ENCODE measurements at regions not wholly inside any gene's neighbourhood (a gene's known extent, or its start where the extent isn't known, plus 50 kb on each side); places are given as distances from the start of the nearest gene placed in this dataset.

GRCh38 chr5:92805446-92805845 lies 775.6 kb downstream of the NR2F1-AS1 start:
- Histone ChIP-seq H3K27ac (ENCODE audit: insufficient read depth, low read depth, low read length) (no peak overlapping the region), H4K20me1 (replicated peaks; ENCODE audit: control insufficient read depth, extremely low read depth, insufficient read depth, low read length) (no peaks in the 10 kb centered on the region), H3K9me3 (replicated peaks; ENCODE audit: control insufficient read depth, insufficient read depth, low read length) (no peaks in the 10 kb centered on the region), H3K4me3 (replicated peaks in 1 of 3; ENCODE audit: insufficient read depth in 1 of 3, low read depth in 1 of 3, low read length in 3 of 3) (no peak overlapping the region), H3K27me3 (ENCODE audit: control insufficient read depth in 2 of 2, insufficient read depth in 2 of 2, low read length in 2 of 2) (no peaks in the 10 kb centered on the region), H3K9ac (replicated peaks; ENCODE audit: extremely low read depth, insufficient read depth, low read length) (no peak overlapping the region), H3K4me2 (ENCODE audit: insufficient read depth, low read length) (no peak overlapping the region), H3K9me1 (replicated peaks; ENCODE audit: control insufficient read depth, extremely low read depth, insufficient read depth, low read length) (no peaks in the 10 kb centered on the region), H3K36me3 (ENCODE audit: control insufficient read depth in 2 of 2, extremely low read depth in 1 of 2, insufficient read depth in 2 of 2, low read length in 2 of 2) (no peaks in the 10 kb centered on the region), H3K79me2 (ENCODE audit: control insufficient read depth, insufficient read depth, low read length) (no peaks in the 10 kb centered on the region), H3K4me1 (ENCODE audit: control insufficient read depth, extremely low read depth, insufficient read depth, low read length) (no peaks in the 10 kb centered on the region), H2AFZ (ENCODE audit: low read depth, low read length) (no peak overlapping the region)
- DNase-seq (ENCODE audit: low read depth, low spot score), result no peak
- TF ChIP-seq POLR2AphosphoS5 (IDR thresholded peaks at IDR 0.05; ENCODE audit: insufficient read depth, low read depth, low read length) (no peak), JUN (IDR thresholded peaks at IDR 0.05; ENCODE audit: borderline replicate concordance, insufficient read depth, insufficient read length, low read depth) (no peak), CTCF (IDR thresholded peaks at IDR 0.05; ENCODE audit: extremely low read depth in 1 of 2, insufficient read depth in 1 of 2, low read depth in 1 of 2, low read length in 2 of 2) (no peak), POLR2A (IDR thresholded peaks at IDR 0.05; ENCODE audit: low read depth, low read length) (no peak)
- POLR2A ChIA-PET, result no interaction called here
- dilution Hi-C loops (cut with MboI; ENCODE audit: extremely low pct_ligation_motif_present, low sequenced_read_pairs), result no loop called here
- CTCF ChIA-PET, result interaction anchor here (1.2 kb wide), 1 partner anchor 287 kb away, joined by 3 read pairs; no protein-coding TSS in a partner anchor
- intact Hi-C loops (cut with micrococcal nuclease), result no loop called here
- FAIRE-seq, result no peak
- BruUV-seq (replicated peaks), result no TSS peak

GRCh38 chr5:92801911-92802310 lies 779.1 kb downstream of the NR2F1-AS1 start:
- DNase-seq (ENCODE audit: low read depth, low spot score), result no peak
- Histone ChIP-seq H3K79me2 (ENCODE audit: control insufficient read depth, insufficient read depth, low read length) (no peaks in the 10 kb centered on the region), H3K9me1 (replicated peaks; ENCODE audit: control insufficient read depth, extremely low read depth, insufficient read depth, low read length) (no peaks in the 10 kb centered on the region), H3K27ac (ENCODE audit: insufficient read depth, low read depth, low read length) (no peak overlapping the region), H3K27me3 (ENCODE audit: control insufficient read depth in 2 of 2, insufficient read depth in 2 of 2, low read length in 2 of 2) (no peaks in the 10 kb centered on the region), H3K4me3 (replicated peaks in 1 of 3; ENCODE audit: insufficient read depth in 1 of 3, low read depth in 1 of 3, low read length in 3 of 3) (no peak overlapping the region), H2AFZ (ENCODE audit: low read depth, low read length) (no peak overlapping the region), H3K4me1 (ENCODE audit: control insufficient read depth, extremely low read depth, insufficient read depth, low read length) (no peaks in the 10 kb centered on the region), H3K9ac (replicated peaks; ENCODE audit: extremely low read depth, insufficient read depth, low read length) (no peak overlapping the region), H3K4me2 (ENCODE audit: insufficient read depth, low read length) (no peak overlapping the region), H3K36me3 (ENCODE audit: control insufficient read depth in 2 of 2, extremely low read depth in 1 of 2, insufficient read depth in 2 of 2, low read length in 2 of 2) (no peaks in the 10 kb centered on the region), H4K20me1 (replicated peaks; ENCODE audit: control insufficient read depth, extremely low read depth, insufficient read depth, low read length) (no peaks in the 10 kb centered on the region), H3K9me3 (replicated peaks; ENCODE audit: control insufficient read depth, insufficient read depth, low read length) (no peaks in the 10 kb centered on the region)
- BruUV-seq (replicated peaks), result no TSS peak
- intact Hi-C loops (cut with micrococcal nuclease), result no loop called here
- FAIRE-seq, result no peak
- POLR2A ChIA-PET, result no interaction called here
- CTCF ChIA-PET, result interaction anchor here (0.8 to 1.8 kb wide), 3 partner anchors 9 to 284 kb away, joined by 3 read pairs; no protein-coding TSS in a partner anchor
- dilution Hi-C loops (cut with MboI; ENCODE audit: extremely low pct_ligation_motif_present, low sequenced_read_pairs), result no loop called here
- TF ChIP-seq MAX (IDR thresholded peaks at IDR 0.05; ENCODE audit: insufficient read depth, insufficient read length) (no peak), GATA2 (IDR thresholded peaks at IDR 0.05; ENCODE audit: insufficient read depth, insufficient read length, low read depth, low read length) (no peak), JUN (IDR thresholded peaks at IDR 0.05; ENCODE audit: borderline replicate concordance, insufficient read depth, insufficient read length, low read depth) (no peak), EZH2 (IDR thresholded peaks at IDR 0.05; ENCODE audit: borderline replicate concordance, low read depth, low read length, severe bottlenecking) (no peak), CTCF (IDR thresholded peaks at IDR 0.05; ENCODE audit: extremely low read depth in 1 of 2, insufficient read depth in 1 of 2, low read depth in 1 of 2, low read length in 2 of 2) (no peak), MYC (IDR thresholded peaks at IDR 0.05; ENCODE audit: low read depth, low read length) (no peak), POLR2AphosphoS5 (IDR thresholded peaks at IDR 0.05; ENCODE audit: insufficient read depth, low read depth, low read length) (no peak), FOS (IDR thresholded peaks at IDR 0.05; ENCODE audit: borderline replicate concordance, insufficient read depth, low read length) (no peak), POLR2A (IDR thresholded peaks at IDR 0.05; ENCODE audit: low read depth, low read length) (no peak)

Data from endothelial cell of umbilical vein (primary cell).